ENCODE measurements at regions not wholly inside any gene's neighbourhood (a gene's known extent, or its start where the extent isn't known, plus 50 kb on each side); places are given as distances from the start of the nearest gene placed in this dataset.

- DNase-seq (ENCODE audit: low read depth in 2 of 2), result no peak
These were observed 77.0 kb upstream of the SEMA6A start for GRCh38 chr5:116651653-116652052.

GRCh38 chr5:116650964-116651363, 76.3 kb upstream of the SEMA6A start:
- DNase-seq (ENCODE audit: low read depth in 2 of 2), result no peak

GRCh38 chr5:116650544-116650943, 75.9 kb upstream of the SEMA6A start:
- DNase-seq (ENCODE audit: low read depth in 2 of 2), result no peak

GRCh38 chr5:116646611-116647289, 72.1 kb upstream of the SEMA6A start:
- no peak for DNase-seq (ENCODE audit: low read depth in 2 of 2)

GRCh38 chr5:116645627-116646026, 71.0 kb upstream of the SEMA6A start:
- no peak for DNase-seq (ENCODE audit: low read depth in 2 of 2)

GRCh38 chr5:116640236-116640635, 65.6 kb upstream of the SEMA6A start:
- DNase-seq (ENCODE audit: low read depth in 2 of 2), result no peak

GRCh38 chr5:116637149-116637740, 62.6 kb upstream of the SEMA6A start:
- no peak for DNase-seq (ENCODE audit: low read depth in 2 of 2)

GRCh38 chr5:116632890-116633289, 58.3 kb upstream of the SEMA6A start:
- DNase-seq (ENCODE audit: low read depth in 2 of 2), result no peak

GRCh38 chr5:116631147-116631546, 56.5 kb upstream of the SEMA6A start:
- DNase-seq (ENCODE audit: low read depth in 2 of 2), result no peak

- DNase-seq (ENCODE audit: low read depth in 2 of 2), result no peak
These were observed 54.5 kb upstream of the SEMA6A start for GRCh38 chr5:116629168-116629567.

GRCh38 chr5:116626945-116627679, 52.5 kb upstream of the SEMA6A start:
- no peak for DNase-seq (ENCODE audit: low read depth in 2 of 2)

GRCh38 chr5:116626272-116626723, 51.7 kb upstream of the SEMA6A start:
- no peak for DNase-seq (ENCODE audit: low read depth in 2 of 2)
